ENCODE measurements at regions not wholly inside any gene's neighbourhood (a gene's known extent, or its start where the extent isn't known, plus 50 kb on each side); places are given as distances from the start of the nearest gene placed in this dataset.

DNA sequence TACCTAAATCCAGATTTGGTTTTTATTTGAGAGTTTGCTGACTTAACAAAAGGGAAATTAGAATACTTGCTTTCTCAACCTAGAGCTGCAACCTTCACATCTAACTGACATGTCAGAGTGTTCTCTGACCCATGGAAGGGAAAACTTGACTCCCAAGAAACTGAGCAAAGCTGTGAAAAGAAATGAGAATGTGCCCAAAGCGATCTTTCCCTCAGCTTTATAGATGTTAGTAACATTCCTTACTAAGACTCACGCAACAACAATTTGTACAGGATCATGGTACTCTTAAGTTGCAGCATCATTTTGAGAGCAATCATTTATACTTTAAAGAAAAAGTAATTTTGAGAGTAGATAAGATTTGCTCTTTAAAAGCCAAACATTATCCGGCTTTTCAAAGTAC, 117.0 kb upstream of the FBXL7 start:
- TF ChIP-seq, protein P1, sequence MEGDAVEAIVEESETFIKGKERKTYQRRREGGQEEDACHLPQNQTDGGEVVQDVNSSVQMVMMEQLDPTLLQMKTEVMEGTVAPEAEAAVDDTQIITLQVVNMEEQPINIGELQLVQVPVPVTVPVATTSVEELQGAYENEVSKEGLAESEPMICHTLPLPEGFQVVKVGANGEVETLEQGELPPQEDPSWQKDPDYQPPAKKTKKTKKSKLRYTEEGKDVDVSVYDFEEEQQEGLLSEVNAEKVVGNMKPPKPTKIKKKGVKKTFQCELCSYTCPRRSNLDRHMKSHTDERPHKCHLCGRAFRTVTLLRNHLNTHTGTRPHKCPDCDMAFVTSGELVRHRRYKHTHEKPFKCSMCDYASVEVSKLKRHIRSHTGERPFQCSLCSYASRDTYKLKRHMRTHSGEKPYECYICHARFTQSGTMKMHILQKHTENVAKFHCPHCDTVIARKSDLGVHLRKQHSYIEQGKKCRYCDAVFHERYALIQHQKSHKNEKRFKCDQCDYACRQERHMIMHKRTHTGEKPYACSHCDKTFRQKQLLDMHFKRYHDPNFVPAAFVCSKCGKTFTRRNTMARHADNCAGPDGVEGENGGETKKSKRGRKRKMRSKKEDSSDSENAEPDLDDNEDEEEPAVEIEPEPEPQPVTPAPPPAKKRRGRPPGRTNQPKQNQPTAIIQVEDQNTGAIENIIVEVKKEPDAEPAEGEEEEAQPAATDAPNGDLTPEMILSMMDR (IDR thresholded peaks at IDR 0.05), result no peak
- TF ChIP-seq EP300 (IDR thresholded peaks at IDR 0.05), result no peak

Measured in sigmoid colon (tissue), 4 donors.